ENCODE measurements at regions not wholly inside any gene's neighbourhood (a gene's known extent, or its start where the extent isn't known, plus 50 kb on each side); places are given as distances from the start of the nearest gene placed in this dataset.

GRCh38 chr1:104699433-104699832 is 949.7 kb downstream of the AMY1C start:
- no peak for DNase-seq (ENCODE audit: low read depth)

- DNase-seq (ENCODE audit: low read depth), result no peak
Observed at GRCh38 chr1:104702731-104703130, 953.0 kb downstream of the AMY1C start.

GRCh38 chr1:104706631-104707147 is 957.0 kb downstream of the AMY1C start:
- peak; percentile 76 for DNase-seq (ENCODE audit: low read depth)

GRCh38 chr1:104718752-104719151 is 969.1 kb downstream of the AMY1C start:
- DNase-seq (ENCODE audit: low read depth), result no peak

- no peak for DNase-seq (ENCODE audit: low read depth)
Observed at GRCh38 chr1:104720741-104721140, 971.0 kb downstream of the AMY1C start.

- no peak for DNase-seq (ENCODE audit: low read depth)
Observed at GRCh38 chr1:104726917-104727316, 977.2 kb downstream of the AMY1C start.

GRCh38 chr1:104733866-104734265 is 984.2 kb downstream of the AMY1C start:
- DNase-seq (ENCODE audit: low read depth), result no peak

GRCh38 chr1:104745875-104746274 is 996.2 kb downstream of the AMY1C start:
- DNase-seq (ENCODE audit: low read depth), result no peak

- no peak for DNase-seq (ENCODE audit: low read depth)
Observed at GRCh38 chr1:104746994-104747393, 997.3 kb downstream of the AMY1C start.

GRCh38 chr1:104760017-104760416 is 1010.3 kb downstream of the AMY1C start:
- DNase-seq (ENCODE audit: low read depth), result no peak

- DNase-seq (ENCODE audit: low read depth), result no peak
Observed at GRCh38 chr1:104761961-104762570, 1012.4 kb downstream of the AMY1C start.

- DNase-seq (ENCODE audit: low read depth), result no peak
Observed at GRCh38 chr1:104765085-104765484, 1015.4 kb downstream of the AMY1C start.

- DNase-seq (ENCODE audit: low read depth), result no peak
Observed at GRCh38 chr1:104768466-104768865, 1018.8 kb downstream of the AMY1C start.

GRCh38 chr1:104780470-104781078 is 1030.9 kb downstream of the AMY1C start:
- peak; percentile 5 for DNase-seq (ENCODE audit: low read depth)

- no peak for DNase-seq (ENCODE audit: low read depth)
Observed at GRCh38 chr1:104785575-104786187, 1036.0 kb downstream of the AMY1C start.

- no peak for DNase-seq (ENCODE audit: low read depth)
Observed at GRCh38 chr1:104787866-104788510, 1038.3 kb downstream of the AMY1C start.

GRCh38 chr1:104791030-104791429 is 1041.3 kb downstream of the AMY1C start:
- DNase-seq (ENCODE audit: low read depth), result no peak

- no peak for DNase-seq (ENCODE audit: low read depth)
Observed at GRCh38 chr1:104794035-104794434, 1044.3 kb downstream of the AMY1C start.

- no peak for DNase-seq (ENCODE audit: low read depth)
Observed at GRCh38 chr1:104795931-104796330, 1046.2 kb downstream of the AMY1C start.

- no peak for DNase-seq (ENCODE audit: low read depth)
Observed at GRCh38 chr1:104797982-104798381, 1048.3 kb downstream of the AMY1C start.

GRCh38 chr1:104801344-104801743 is 1051.6 kb downstream of the AMY1C start:
- DNase-seq (ENCODE audit: low read depth), result no peak

- DNase-seq (ENCODE audit: low read depth), result no peak
Observed at GRCh38 chr1:104804147-104804546, 1054.4 kb downstream of the AMY1C start.

GRCh38 chr1:104807590-104807989 is 1057.9 kb downstream of the AMY1C start:
- DNase-seq (ENCODE audit: low read depth), result no peak

Data from M059J (cell line).